ENCODE measurements at regions not wholly inside any gene's neighbourhood (a gene's known extent, or its start where the extent isn't known, plus 50 kb on each side); places are given as distances from the start of the nearest gene placed in this dataset.

- no TSS peak for BruUV-seq (replicated peaks)
- H3K9me1 ChIP-seq (ENCODE audit: insufficient read depth, low read length): no peaks in the 10 kb centered on the region
- no peak overlapping the region for H2AFZ ChIP-seq (replicated peaks; ENCODE audit: low read length, poor library complexity)
- no peaks in the 10 kb centered on the region for H3K4me1 ChIP-seq (ENCODE audit: control insufficient read depth, insufficient read depth, low read length)
- H2BK15ac ChIP-seq (ENCODE audit: low read depth, low read length): no peak overlapping the region
- no peak overlapping the region for H2BK120ac ChIP-seq (ENCODE audit: low read depth, low read length)
- no peak overlapping the region for H2BK5ac ChIP-seq (ENCODE audit: low read depth, low read length, poor library complexity, severe bottlenecking)
- DNase-seq: no peak
- H3K56ac ChIP-seq (ENCODE audit: extremely low read depth, insufficient read depth, low read length): no peak overlapping the region
- peaks cover 26% of the 10 kb centered on the region for H3K9me3 ChIP-seq (ENCODE audit: control insufficient read depth, insufficient read depth, low read length)
- no peaks in the 10 kb centered on the region for H3K27me3 ChIP-seq (ENCODE audit: control insufficient read depth, insufficient read depth, low read length)
- no peak overlapping the region for H3K18ac ChIP-seq (ENCODE audit: low read depth, low read length)
- H4K91ac ChIP-seq (ENCODE audit: insufficient read depth, low read depth, low read length): no peak overlapping the region
- ATAC-seq (ENCODE audit: low read depth): no peak
- in situ Hi-C loops (cut with MboI; ENCODE audit: low sequenced_read_pairs): no loop called here
- H2AK5ac ChIP-seq (ENCODE audit: low read depth, low read length): no peak overlapping the region
- no peak overlapping the region for H3K27ac ChIP-seq (ENCODE audit: insufficient read depth, low read length)
- no peak overlapping the region for H3K14ac ChIP-seq (replicated peaks; ENCODE audit: low read depth, low read length)
- H3K4ac ChIP-seq (ENCODE audit: low read depth, low read length): no peak overlapping the region
- POLR2A ChIA-PET (ENCODE audit: unreplicated experiment): no interaction called here
- no peak overlapping the region for H3K23ac ChIP-seq (ENCODE audit: low read depth, low read length)
- H3K79me1 ChIP-seq (ENCODE audit: low read depth in 1 of 2, low read length in 2 of 2): no peaks in the 10 kb centered on the region
- no peak overlapping the region for H3K4me2 ChIP-seq (ENCODE audit: low read depth, low read length)
- no peak overlapping the region for H4K8ac ChIP-seq (ENCODE audit: low read depth in 2 of 2, low read length in 2 of 2)
- dilution Hi-C loops (cut with HindIII; ENCODE audit: low sequenced_read_pairs, unreplicated experiment): no loop called here
- no peak overlapping the region for H2BK20ac ChIP-seq (ENCODE audit: low read depth, low read length)
- no peaks in the 10 kb centered on the region for H3K36me3 ChIP-seq (ENCODE audit: control insufficient read depth, insufficient read depth, low read length)
- 40% methylated on average over 2 of the region's 8 CpGs; no CpG with 5 or more reads in 1 of the 2 experiments for WGBS, 2 experiments (ENCODE audit: extremely low coverage in 2 of 2, insufficient read length in 1 of 2)
- TF ChIP-seq RAD21 (IDR thresholded peaks at IDR 0.05; ENCODE audit: low read length) (no peak), MAZ (IDR thresholded peaks at IDR 0.05; ENCODE audit: borderline replicate concordance, low read depth, low read length) (no peak), FOS (IDR thresholded peaks at IDR 0.05; ENCODE audit: low read depth, low read length) (no peak), NFE2L2 (IDR thresholded peaks at IDR 0.05; ENCODE audit: low read depth, low read length) (no peak), BHLHE40 (IDR thresholded peaks at IDR 0.05; ENCODE audit: low read depth, low read length) (no peak), CEBPB (IDR thresholded peaks at IDR 0.05; ENCODE audit: low read depth, low read length) (no peak), RFX5 (IDR thresholded peaks at IDR 0.05; ENCODE audit: low read depth, low read length) (no peak), MAFK (IDR thresholded peaks at IDR 0.05; ENCODE audit: low read depth, low read length) (no peak), RCOR1 (IDR thresholded peaks at IDR 0.05; ENCODE audit: insufficient replicate concordance, low read length) (no peak), CHD1 (IDR thresholded peaks at IDR 0.05; ENCODE audit: low read depth, low read length) (no peak), MXI1 (IDR thresholded peaks at IDR 0.05; ENCODE audit: borderline replicate concordance, low read depth, low read length) (no peak)
- TF ChIP-seq, protein P1, sequence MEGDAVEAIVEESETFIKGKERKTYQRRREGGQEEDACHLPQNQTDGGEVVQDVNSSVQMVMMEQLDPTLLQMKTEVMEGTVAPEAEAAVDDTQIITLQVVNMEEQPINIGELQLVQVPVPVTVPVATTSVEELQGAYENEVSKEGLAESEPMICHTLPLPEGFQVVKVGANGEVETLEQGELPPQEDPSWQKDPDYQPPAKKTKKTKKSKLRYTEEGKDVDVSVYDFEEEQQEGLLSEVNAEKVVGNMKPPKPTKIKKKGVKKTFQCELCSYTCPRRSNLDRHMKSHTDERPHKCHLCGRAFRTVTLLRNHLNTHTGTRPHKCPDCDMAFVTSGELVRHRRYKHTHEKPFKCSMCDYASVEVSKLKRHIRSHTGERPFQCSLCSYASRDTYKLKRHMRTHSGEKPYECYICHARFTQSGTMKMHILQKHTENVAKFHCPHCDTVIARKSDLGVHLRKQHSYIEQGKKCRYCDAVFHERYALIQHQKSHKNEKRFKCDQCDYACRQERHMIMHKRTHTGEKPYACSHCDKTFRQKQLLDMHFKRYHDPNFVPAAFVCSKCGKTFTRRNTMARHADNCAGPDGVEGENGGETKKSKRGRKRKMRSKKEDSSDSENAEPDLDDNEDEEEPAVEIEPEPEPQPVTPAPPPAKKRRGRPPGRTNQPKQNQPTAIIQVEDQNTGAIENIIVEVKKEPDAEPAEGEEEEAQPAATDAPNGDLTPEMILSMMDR (conservative IDR thresholded peaks at IDR 0.05; ENCODE audit: low read depth, low read length): no peak
- TF ChIP-seq, protein P2, sequence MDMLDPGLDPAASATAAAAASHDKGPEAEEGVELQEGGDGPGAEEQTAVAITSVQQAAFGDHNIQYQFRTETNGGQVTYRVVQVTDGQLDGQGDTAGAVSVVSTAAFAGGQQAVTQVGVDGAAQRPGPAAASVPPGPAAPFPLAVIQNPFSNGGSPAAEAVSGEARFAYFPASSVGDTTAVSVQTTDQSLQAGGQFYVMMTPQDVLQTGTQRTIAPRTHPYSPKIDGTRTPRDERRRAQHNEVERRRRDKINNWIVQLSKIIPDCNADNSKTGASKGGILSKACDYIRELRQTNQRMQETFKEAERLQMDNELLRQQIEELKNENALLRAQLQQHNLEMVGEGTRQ (IDR thresholded peaks at IDR 0.05; ENCODE audit: low read depth, low read length): no peak
- TF ChIP-seq, protein P3, sequence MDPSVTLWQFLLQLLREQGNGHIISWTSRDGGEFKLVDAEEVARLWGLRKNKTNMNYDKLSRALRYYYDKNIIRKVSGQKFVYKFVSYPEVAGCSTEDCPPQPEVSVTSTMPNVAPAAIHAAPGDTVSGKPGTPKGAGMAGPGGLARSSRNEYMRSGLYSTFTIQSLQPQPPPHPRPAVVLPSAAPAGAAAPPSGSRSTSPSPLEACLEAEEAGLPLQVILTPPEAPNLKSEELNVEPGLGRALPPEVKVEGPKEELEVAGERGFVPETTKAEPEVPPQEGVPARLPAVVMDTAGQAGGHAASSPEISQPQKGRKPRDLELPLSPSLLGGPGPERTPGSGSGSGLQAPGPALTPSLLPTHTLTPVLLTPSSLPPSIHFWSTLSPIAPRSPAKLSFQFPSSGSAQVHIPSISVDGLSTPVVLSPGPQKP (IDR thresholded peaks at IDR 0.05; ENCODE audit: borderline replicate concordance, low read depth, low read length): no peak
- no peaks in the 10 kb centered on the region for H4K20me1 ChIP-seq (ENCODE audit: insufficient read depth, low read length)
- H2AK9ac ChIP-seq (replicated peaks; ENCODE audit: low read depth, low read length, poor library complexity): no peak overlapping the region
- intact Hi-C loops (cut with micrococcal nuclease): no loop called here
- H4K5ac ChIP-seq (ENCODE audit: low read depth, low read length): no peak overlapping the region
- CTCF ChIA-PET: no interaction called here
- H3K9ac ChIP-seq (ENCODE audit: low read depth, low read length): no peak overlapping the region
- H3K4me3 ChIP-seq (ENCODE audit: insufficient read depth, low read depth, low read length): no peak overlapping the region
Observed at GRCh38 chr20:60630609-60631008, 621.5 kb upstream of the CDH4 start.
